Stimulated activated CD4-positive, alpha-beta T cell treated with anti-CD3 and anti-CD28 coated beads, Interleukin-1b, Interleukin-23, amount 100 ng/mL, for 4 hours (primary cell): ENCODE measurements at regions not wholly inside any gene's neighbourhood (a gene's known extent, or its start where the extent isn't known, plus 50 kb on each side); places are given as distances from the start of the nearest gene placed in this dataset.
A peak's percentile ranks its signal among the peaks of the same experiment; 100 is the strongest.

Experiments
- DNase-seq, 2 donors: peaks; one replicate each; pipeline ENCODE4 v3.0.0-alpha.2; 2020; ENCODE audit warnings: low read depth in 2 of 2

GRCh38 chr6:84464471-84464870 lies 237.0 kb upstream of the CEP162 start:
- DNase-seq: no peak

DNA sequence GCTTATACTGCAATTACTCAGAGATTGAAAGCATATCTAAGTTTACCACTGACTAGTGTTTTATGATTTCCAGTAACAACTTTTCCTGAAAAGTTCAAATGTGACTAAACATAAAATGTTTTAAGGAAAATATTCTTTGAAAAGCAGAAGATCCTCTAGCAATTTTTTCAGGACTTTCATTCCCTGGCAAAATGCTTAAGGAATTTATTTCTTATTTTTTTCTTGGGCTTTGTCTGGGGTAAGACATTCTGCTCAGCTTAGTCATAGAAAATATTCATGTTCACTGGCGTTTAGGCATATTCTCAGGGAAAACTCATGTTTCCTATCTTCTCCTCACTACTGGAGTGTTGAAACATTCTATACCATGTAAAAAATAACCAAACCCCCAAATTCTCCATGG lies 235.3 kb upstream of the CEP162 start:
- no peak for DNase-seq

- no peak for DNase-seq
Measured at GRCh38 chr6:84461461-84461860, 234.0 kb upstream of the CEP162 start.

DNA sequence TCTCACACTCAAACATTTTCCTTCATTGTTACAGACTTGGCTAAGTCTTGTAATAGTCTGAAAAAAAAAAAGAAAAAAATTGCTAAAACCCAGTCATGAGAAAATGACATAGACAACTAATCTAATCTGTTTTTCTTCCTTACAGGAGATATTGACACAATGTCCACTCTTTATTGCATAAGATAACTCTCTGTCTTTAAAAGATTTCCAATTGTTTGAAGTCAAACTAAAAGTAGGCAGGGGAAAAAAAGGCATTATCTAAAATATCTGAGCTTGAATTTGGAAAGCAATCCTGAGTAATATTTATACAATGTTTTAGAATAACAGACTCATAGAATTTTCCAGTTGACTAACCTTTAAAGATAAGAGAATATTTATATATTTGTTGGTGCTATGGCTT lies 233.0 kb upstream of the CEP162 start:
- no peak for DNase-seq

DNA sequence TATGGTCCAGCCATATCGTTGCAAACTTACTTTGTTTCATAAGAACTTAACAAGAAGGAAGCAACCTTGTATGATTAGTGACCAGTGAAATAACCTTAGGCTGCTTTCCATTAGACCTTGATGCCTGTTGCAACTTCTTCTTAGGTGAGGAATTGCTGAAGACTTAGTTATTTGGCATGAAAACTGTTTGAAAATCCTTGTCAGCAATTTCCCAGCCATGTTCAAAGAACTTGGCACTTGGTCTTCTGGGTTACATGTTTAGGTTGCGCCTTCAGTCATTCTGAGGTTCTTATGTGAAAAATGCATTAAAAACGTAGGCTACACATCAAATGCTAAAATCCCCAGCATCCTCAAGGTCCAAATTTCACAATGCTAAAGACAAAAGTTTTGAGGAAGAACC lies 232.0 kb upstream of the CEP162 start:
- no peak for DNase-seq

GRCh38 chr6:84458271-84458670 lies 230.8 kb upstream of the CEP162 start:
- no peak for DNase-seq

DNA sequence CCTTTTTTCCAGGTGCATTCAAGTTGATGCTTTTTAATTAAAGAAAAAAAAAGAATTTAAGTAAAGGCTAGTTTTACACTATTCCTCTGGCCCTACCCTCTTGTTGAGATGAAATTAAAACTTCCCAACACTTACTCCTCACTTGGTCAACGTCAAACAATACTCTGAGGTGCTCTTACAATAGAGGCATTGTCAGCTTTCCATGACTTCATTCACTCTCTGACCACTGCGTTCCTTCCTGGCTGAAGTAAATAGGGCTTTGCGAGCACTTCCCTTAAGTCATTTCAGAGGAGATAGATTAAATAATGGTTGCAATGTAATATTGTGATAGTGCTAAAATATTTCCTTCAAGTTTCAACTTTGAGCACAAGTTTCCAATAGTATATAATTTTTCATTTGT lies 229.8 kb upstream of the CEP162 start:
- DNase-seq: no peak

DNA sequence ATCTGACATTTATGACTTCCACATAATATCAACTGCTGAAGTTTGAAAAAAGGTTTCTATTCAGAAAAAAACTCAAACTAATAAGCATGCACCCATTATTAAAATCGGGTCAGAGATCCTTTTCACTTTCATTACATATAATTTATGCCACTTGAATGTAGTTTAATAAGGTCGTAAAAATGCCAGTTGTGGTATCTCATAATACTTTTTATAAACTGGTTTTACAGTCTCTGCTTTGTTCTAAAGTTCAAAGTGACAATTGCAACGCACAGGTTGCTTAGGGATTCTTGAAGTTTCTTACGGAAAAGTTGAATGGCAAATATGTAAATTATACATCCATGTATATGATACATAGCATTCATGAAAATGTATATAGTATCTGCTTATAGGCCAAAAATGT lies 229.4 kb upstream of the CEP162 start:
- no peak for DNase-seq

DNA sequence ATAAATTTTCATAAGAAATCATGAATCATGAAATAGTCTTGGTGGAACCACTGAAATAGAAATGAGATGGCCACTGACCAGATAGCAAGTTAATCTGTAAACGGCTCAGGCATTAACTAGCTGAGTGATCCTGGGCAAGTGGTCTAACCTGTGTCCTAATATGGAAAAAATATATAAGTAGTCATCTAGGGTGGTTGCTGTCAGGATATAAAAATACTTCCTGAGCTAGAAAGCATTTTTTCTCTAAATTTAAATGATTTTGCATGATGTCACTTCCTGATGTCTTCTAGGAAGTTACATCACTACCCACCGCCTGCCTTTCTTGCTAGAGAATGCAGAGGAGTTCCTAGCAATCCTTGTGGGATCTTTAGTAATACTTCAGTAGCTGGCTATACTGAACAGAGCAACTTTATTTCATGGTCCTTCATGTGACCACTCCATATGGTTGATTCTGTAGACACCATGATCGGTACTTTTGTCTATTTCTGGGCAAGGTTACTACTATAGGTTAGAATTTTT lies 228.1 kb upstream of the CEP162 start:
- no peak for DNase-seq

GRCh38 chr6:84453499-84453898 lies 226.1 kb upstream of the CEP162 start:
- no peak for DNase-seq

GRCh38 chr6:84450018-84450417 lies 222.6 kb upstream of the CEP162 start:
- DNase-seq: no peak

DNA sequence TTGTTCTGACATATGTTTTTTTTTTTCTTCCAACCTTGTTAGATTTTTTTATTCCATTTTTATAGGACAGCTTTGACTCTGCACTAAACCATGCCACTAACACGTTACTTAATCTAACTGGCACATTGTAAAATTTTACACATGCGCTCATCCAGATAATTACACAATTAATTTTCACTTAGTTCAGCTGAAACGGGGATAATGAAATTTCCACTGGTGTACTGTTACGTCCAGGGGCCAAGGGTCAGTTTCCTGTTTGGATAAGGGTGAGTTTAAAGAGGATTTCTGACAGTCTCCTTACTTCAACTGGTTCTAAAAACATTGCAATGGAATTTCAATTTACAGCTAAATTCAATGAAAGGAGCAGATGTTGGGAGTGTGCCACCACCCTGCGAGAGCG lies 221.8 kb upstream of the CEP162 start:
- no peak for DNase-seq

DNA sequence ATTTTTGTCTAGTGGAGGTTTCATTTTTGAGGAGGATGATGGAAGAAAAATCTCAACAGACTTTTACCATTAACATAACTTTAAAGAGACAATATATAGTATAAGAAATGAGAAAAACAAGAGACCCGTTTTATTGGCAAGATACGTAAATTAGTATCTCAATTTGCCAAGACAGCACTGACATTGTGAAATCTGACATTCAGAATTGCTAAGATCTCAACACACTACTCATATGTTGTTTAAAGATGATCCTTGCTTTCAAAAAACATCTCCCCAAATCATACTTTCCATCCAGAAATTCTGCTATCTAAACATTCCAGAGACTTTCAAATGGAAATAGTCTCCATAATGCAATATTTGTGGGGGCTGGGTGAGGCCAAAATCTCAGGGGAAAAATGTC lies 220.9 kb upstream of the CEP162 start:
- no peak for DNase-seq

DNA sequence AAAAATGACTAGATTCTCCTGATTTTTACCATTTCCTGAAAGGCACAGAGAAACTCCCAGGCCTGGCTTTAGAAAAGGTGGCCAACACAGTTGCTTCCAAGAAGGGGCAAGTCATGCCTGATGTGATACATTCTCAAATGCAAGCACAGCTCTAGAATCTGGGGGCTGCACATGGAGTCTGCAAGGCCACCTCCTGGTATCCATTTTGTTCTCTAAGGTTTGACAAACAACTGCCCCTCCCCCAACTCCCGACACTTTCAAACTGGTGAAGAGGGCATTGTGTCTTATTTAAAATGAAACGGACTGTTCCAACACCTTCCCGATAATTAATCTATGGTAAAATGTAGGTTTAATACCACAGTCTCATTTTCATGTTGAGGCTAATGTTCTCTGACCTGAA lies 220.2 kb upstream of the CEP162 start:
- DNase-seq: no peak

DNA sequence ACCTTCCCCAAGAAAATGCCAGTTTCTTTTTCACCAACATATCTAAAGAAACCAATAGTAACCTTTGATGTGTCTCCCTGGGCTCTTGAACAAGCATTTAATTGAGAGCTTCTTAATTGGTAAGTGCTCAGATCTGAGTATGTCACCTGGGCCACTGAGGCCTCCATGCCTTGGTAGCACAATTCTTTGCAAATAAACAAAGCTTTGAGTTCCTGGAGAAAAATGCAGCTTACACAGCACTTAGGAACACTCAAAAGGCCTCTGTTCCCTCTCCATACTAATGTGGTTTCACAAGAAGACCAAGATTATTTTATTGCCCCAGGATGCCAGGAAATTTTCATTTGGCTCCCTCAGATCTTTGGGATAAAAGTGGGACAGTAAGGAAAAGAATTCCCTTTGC lies 217.6 kb upstream of the CEP162 start:
- no peak for DNase-seq

DNA sequence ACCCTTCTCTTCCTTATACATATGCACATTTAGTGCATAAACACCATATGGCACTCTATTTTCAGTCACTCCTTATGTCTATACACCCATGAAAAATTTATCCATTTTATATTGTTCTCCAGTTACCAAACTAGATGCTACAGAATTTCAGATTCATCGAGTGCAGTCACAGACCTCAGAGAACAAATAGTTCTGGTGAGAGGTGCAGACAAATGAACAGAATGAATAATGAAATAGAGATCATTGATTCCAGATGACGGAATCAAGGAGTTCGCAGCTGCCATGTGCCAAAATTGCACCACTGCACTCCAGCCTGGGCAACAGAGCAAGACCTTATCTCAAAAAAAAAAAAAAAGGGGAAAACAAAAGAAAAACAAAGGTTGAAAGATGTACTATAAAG lies 214.8 kb upstream of the CEP162 start:
- no peak for DNase-seq

DNA sequence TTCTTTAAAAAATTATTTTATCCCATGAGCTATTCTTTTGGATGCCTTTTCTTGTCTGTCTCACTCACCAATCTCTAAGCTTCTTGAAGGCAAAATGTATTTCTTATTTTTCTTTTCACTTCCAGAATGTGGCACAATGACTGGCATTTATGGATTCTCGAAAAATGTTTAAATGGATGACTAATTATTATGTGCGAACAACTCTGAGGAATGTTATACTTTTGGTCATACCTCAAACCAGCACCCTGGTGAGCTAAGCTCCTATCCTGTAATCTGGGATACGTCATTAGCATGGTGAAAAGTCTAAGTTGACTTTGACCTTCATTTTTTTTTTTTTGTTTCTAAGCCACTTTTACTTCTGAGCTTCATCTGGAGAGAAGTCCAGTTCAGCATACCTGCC lies 214.0 kb upstream of the CEP162 start:
- DNase-seq: no peak

GRCh38 chr6:84434550-84434949 lies 207.1 kb upstream of the CEP162 start:
- DNase-seq: no peak

GRCh38 chr6:84432619-84433018 lies 205.2 kb upstream of the CEP162 start:
- no peak for DNase-seq

- peak in 1 of 2 donors; percentile 0 for DNase-seq
Measured at GRCh38 chr6:84428300-84428907, 201.0 kb upstream of the CEP162 start.

GRCh38 chr6:84425971-84426705 lies 198.7 kb upstream of the CEP162 start:
- DNase-seq: no peak

DNA sequence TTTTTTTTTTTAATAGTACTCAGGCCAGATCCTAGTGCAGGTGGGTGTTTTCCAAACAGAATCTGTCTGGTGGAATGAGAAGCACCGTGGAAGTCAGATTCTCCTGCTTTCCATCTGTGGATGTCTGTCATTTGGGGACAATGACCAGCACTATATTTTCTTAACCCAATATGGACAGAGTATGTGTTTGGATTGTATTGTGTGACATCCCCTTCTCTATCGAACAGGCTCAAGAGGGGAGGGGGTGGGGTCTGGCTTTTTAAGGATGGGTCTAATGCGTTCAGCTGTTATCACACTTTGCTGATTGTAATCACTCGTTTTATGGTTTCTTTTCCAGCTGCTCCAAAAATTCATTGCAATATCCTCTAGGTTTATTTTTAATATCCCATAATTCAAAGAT lies 197.5 kb upstream of the CEP162 start:
- no peak for DNase-seq

GRCh38 chr6:84422380-84422968 lies 195.0 kb upstream of the CEP162 start:
- no peak for DNase-seq
